GM23338 (cell line): ENCODE measurements at regions not wholly inside any gene's neighbourhood (a gene's known extent, or its start where the extent isn't known, plus 50 kb on each side); places are given as distances from the start of the nearest gene placed in this dataset.

Experiments used
- ATAC-seq: fragments of 200-7000 bp; cut with Tn5 transposase; 3 replicates; pipeline ENCODE4 v1.9.1; 2020
- DNase-seq: peaks from one replicate; pipeline ENCODE4 v3.0.0-alpha.2; 2015; ENCODE audit warnings: low spot score
- H2AFZ ChIP-seq: fragments of 200-600 bp; sonication (generic); 2 replicates; pipeline ENCODE4 v1.8.0; 2016; ENCODE audit warnings: antibody characterized with exemption, mild to moderate bottlenecking, moderate library complexity
- H3F3A ChIP-seq: fragments of 200-600 bp; sonication (generic); replicated peaks from 2 replicates; pipeline ENCODE4 v1.8.0; 2017; ENCODE audit warnings: antibody characterized with exemption, mixed run types, low read depth
- H3K27ac ChIP-seq: fragments of 200-600 bp; sonication (generic); 2 replicates; pipeline ENCODE4 v1.6.1; 2016; ENCODE audit warnings: low read depth
- H3K27me3 ChIP-seq: fragments of 200-600 bp; sonication (generic); 2 replicates; pipeline ENCODE4 v1.8.0; 2016; ENCODE audit warnings: mild to moderate bottlenecking, mixed run types, moderate library complexity; ENCODE audit not compliant: insufficient read depth
- H3K36me3 ChIP-seq: fragments of 200-600 bp; sonication (generic); 2 replicates; pipeline ENCODE4 v1.8.0; 2016; ENCODE audit warnings: mild to moderate bottlenecking; ENCODE audit not compliant: insufficient read depth
- H3K4me1 ChIP-seq: fragments of 200-600 bp; sonication (generic); 2 replicates; pipeline ENCODE4 v1.8.0; 2016; ENCODE audit warnings: mild to moderate bottlenecking, moderate library complexity; ENCODE audit not compliant: insufficient read depth
- H3K4me2 ChIP-seq: fragments of 200-600 bp; sonication (generic); 2 replicates; pipeline ENCODE4 v1.7.1; 2017; ENCODE audit warnings: mixed run types
- H3K4me3 ChIP-seq: fragments of 200-600 bp; sonication (generic); 2 replicates; pipeline ENCODE4 v1.6.1; 2016; ENCODE audit warnings: mixed run types
- H3K79me2 ChIP-seq: fragments of 200-600 bp; sonication (generic); replicated peaks from 2 replicates; pipeline ENCODE4 v1.8.0; 2017; ENCODE audit warnings: mild to moderate bottlenecking; ENCODE audit not compliant: insufficient read depth
- H3K9me2 ChIP-seq: fragments of 200-600 bp; sonication (generic); 2 replicates; pipeline ENCODE4 v1.8.0; 2017; ENCODE audit not compliant: insufficient read depth
- H4K20me1 ChIP-seq: fragments of 200-600 bp; sonication (generic); replicated peaks from 2 replicates; pipeline ENCODE4 v1.8.0; 2017; ENCODE audit warnings: mild to moderate bottlenecking; ENCODE audit not compliant: insufficient read depth
- H3K27ac Mint-ChIP-seq: 2 replicates; pipeline ENCODE4 v1.8.0; 2020; ENCODE audit warnings: inconsistent platforms, mild to moderate bottlenecking, moderate library complexity, mixed read lengths
- H3K27me3 Mint-ChIP-seq: 3 replicates; pipeline ENCODE4 v1.8.0; 2022; ENCODE audit warnings: low read depth, mild to moderate bottlenecking, moderate library complexity, mixed read lengths, inconsistent platforms; ENCODE audit not compliant: insufficient read depth, poor library complexity
- H3K36me3 Mint-ChIP-seq: 3 replicates; pipeline ENCODE4 v1.8.0; 2021; ENCODE audit warnings: low read depth, mild to moderate bottlenecking, inconsistent platforms, moderate library complexity, mixed read lengths
- H3K4me1 Mint-ChIP-seq: 3 replicates; pipeline ENCODE4 v1.8.0; 2020; ENCODE audit warnings: mild to moderate bottlenecking, inconsistent platforms, mixed read lengths
- H3K4me3 Mint-ChIP-seq: 3 replicates; pipeline ENCODE4 v1.8.0; 2021; ENCODE audit warnings: moderate library complexity, mild to moderate bottlenecking, inconsistent platforms, mixed read lengths
- H3K9me3 Mint-ChIP-seq: 3 replicates; pipeline ENCODE4 v1.8.0; 2020; ENCODE audit warnings: moderate library complexity, mild to moderate bottlenecking, inconsistent platforms, mixed read lengths
- CREB1 ChIP-seq: fragments of 250-450 bp; sonication (Bioruptor Pico); IDR thresholded peaks from 2 replicates; pipeline ENCODE4 v1.5.0; 2020; ENCODE audit warnings: low read depth, mild to moderate bottlenecking, moderate library complexity
- ETS1 ChIP-seq: IDR thresholded peaks from 2 replicates; pipeline ENCODE4 v1.6.1; 2016; ENCODE audit warnings: antibody characterized with exemption
- EZH2 ChIP-seq: fragments of 200-600 bp; sonication (generic); IDR thresholded peaks from one replicate; pipeline ENCODE4 v1.8.0; 2017; ENCODE audit warnings: antibody characterized with exemption, mild to moderate bottlenecking, low read depth; ENCODE audit not compliant: unreplicated experiment
- EZH2phosphoT487 ChIP-seq: fragments of 200-600 bp; sonication (generic); IDR thresholded peaks from one replicate; pipeline ENCODE4 v1.8.1; 2018; ENCODE audit warnings: antibody characterized with exemption; ENCODE audit not compliant: unreplicated experiment
- JUNB ChIP-seq: IDR thresholded peaks from one replicate; pipeline ENCODE4 v1.6.1; 2016; ENCODE audit warnings: antibody characterized with exemption; ENCODE audit not compliant: unreplicated experiment
- NANOG ChIP-seq: IDR thresholded peaks from 2 replicates; pipeline ENCODE4 v1.6.1; 2016; ENCODE audit warnings: antibody characterized with exemption, borderline replicate concordance
- POLR2AphosphoS5 ChIP-seq: IDR thresholded peaks from 2 replicates; pipeline ENCODE4 v1.6.1; 2016; ENCODE audit warnings: antibody characterized with exemption, low read depth
- STAT1 ChIP-seq: IDR thresholded peaks from one replicate; pipeline ENCODE4 v1.6.1; 2016; ENCODE audit warnings: antibody characterized with exemption; ENCODE audit not compliant: unreplicated experiment
- ZNF114 ChIP-seq: fragments of 250-450 bp; sonication (Bioruptor Pico); IDR thresholded peaks from 2 replicates; pipeline ENCODE4 v1.5.0; 2020; ENCODE audit warnings: mild to moderate bottlenecking, moderate library complexity
- ZNF331 ChIP-seq: fragments of 250-450 bp; sonication (Bioruptor Pico); IDR thresholded peaks from 2 replicates; pipeline ENCODE4 v1.5.0; 2020; ENCODE audit warnings: low read depth, mild to moderate bottlenecking, moderate library complexity
- ZNF462 ChIP-seq: fragments of 250-450 bp; sonication (Bioruptor Pico); IDR thresholded peaks from 2 replicates; pipeline ENCODE4 v1.5.0; 2020; ENCODE audit warnings: mild to moderate bottlenecking, moderate library complexity
- TF ChIP-seq, protein P1 (sequence below): IDR thresholded peaks from one replicate; pipeline ENCODE4 v1.6.1; 2018; ENCODE audit warnings: antibody characterized with exemption; ENCODE audit not compliant: unreplicated experiment
- TF ChIP-seq, protein P2 (sequence below), 2 experiments: fragments of 200-600 bp in 1 of 2; sonication (generic) in 1 of 2; conservative IDR thresholded peaks; 2 replicates each; pipeline versions ENCODE4 v1.5.1 to v1.6.1; 2016 to 2017; ENCODE audit warnings: antibody characterized with exemption in 2 of 2, low read depth in 2 of 2, mild to moderate bottlenecking in 2 of 2, moderate library complexity in 1 of 2

DNA sequence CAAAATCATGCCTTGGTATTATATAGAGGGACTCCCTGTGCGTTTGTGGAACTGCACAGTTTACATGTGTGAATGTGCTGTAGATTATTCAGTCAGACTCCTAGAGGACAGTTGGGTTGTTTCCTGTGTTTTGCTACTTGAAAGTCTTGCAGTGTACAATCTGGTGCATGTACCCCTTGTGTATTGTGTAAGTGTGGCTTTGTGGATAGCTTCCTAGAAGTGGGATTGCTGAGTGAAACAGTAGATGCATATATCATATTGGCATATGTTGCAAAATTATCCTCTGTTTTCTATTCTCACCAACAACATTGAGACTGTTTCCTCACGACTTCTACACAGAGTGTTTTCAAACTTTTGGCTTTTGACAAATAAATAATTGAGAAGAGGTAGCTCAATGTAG lies 263.7 kb downstream of the MAP2K6 start:
- Mint-ChIP-seq H3K27ac (no peak overlapping the region), H3K4me1 (no peaks in the 10 kb centered on the region), H3K27me3 (no peaks in the 10 kb centered on the region), H3K36me3 (no peaks in the 10 kb centered on the region), H3K4me3 (no peak overlapping the region), H3K9me3 (no peaks in the 10 kb centered on the region; the same call in 2 of the 3 replicates)
- H3K9me2 ChIP-seq = no peaks in the 10 kb centered on the region
- no peak overlapping the region for H3K27ac ChIP-seq
- H3K36me3 ChIP-seq = no peaks in the 10 kb centered on the region
- TF ChIP-seq STAT1 = no peak
- TF ChIP-seq JUNB = no peak
- no peak for TF ChIP-seq ETS1
- TF ChIP-seq ZNF331 (CRISPR knock-in tag) = no peak
- no peak for TF ChIP-seq CREB1
- no peak for TF ChIP-seq NANOG
- no peak for TF ChIP-seq EZH2
- TF ChIP-seq, protein P1, sequence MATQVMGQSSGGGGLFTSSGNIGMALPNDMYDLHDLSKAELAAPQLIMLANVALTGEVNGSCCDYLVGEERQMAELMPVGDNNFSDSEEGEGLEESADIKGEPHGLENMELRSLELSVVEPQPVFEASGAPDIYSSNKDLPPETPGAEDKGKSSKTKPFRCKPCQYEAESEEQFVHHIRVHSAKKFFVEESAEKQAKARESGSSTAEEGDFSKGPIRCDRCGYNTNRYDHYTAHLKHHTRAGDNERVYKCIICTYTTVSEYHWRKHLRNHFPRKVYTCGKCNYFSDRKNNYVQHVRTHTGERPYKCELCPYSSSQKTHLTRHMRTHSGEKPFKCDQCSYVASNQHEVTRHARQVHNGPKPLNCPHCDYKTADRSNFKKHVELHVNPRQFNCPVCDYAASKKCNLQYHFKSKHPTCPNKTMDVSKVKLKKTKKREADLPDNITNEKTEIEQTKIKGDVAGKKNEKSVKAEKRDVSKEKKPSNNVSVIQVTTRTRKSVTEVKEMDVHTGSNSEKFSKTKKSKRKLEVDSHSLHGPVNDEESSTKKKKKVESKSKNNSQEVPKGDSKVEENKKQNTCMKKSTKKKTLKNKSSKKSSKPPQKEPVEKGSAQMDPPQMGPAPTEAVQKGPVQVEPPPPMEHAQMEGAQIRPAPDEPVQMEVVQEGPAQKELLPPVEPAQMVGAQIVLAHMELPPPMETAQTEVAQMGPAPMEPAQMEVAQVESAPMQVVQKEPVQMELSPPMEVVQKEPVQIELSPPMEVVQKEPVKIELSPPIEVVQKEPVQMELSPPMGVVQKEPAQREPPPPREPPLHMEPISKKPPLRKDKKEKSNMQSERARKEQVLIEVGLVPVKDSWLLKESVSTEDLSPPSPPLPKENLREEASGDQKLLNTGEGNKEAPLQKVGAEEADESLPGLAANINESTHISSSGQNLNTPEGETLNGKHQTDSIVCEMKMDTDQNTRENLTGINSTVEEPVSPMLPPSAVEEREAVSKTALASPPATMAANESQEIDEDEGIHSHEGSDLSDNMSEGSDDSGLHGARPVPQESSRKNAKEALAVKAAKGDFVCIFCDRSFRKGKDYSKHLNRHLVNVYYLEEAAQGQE = no peak
- TF ChIP-seq ZNF114 = no peak
- TF ChIP-seq, protein P2, sequence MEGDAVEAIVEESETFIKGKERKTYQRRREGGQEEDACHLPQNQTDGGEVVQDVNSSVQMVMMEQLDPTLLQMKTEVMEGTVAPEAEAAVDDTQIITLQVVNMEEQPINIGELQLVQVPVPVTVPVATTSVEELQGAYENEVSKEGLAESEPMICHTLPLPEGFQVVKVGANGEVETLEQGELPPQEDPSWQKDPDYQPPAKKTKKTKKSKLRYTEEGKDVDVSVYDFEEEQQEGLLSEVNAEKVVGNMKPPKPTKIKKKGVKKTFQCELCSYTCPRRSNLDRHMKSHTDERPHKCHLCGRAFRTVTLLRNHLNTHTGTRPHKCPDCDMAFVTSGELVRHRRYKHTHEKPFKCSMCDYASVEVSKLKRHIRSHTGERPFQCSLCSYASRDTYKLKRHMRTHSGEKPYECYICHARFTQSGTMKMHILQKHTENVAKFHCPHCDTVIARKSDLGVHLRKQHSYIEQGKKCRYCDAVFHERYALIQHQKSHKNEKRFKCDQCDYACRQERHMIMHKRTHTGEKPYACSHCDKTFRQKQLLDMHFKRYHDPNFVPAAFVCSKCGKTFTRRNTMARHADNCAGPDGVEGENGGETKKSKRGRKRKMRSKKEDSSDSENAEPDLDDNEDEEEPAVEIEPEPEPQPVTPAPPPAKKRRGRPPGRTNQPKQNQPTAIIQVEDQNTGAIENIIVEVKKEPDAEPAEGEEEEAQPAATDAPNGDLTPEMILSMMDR (conservative IDR thresholded peaks at IDR 0.05; ENCODE audit: low read depth in 2 of 2) = no peak
- TF ChIP-seq POLR2AphosphoS5 = no peak
- TF ChIP-seq EZH2phosphoT487 = no peak
- TF ChIP-seq ZNF462 (CRISPR knock-in tag) = no peak
- no peak for DNase-seq
- H4K20me1 ChIP-seq = no peaks in the 10 kb centered on the region; the same call in 1 of the 2 replicates
- ATAC-seq = no peak
- no peak overlapping the region for H3K4me3 ChIP-seq
- H3K4me2 ChIP-seq = no peak overlapping the region
- no peak overlapping the region for H2AFZ ChIP-seq
- H3F3A ChIP-seq = no peaks in the 10 kb centered on the region
- no peaks in the 10 kb centered on the region for H3K4me1 ChIP-seq
- no peaks in the 10 kb centered on the region for H3K79me2 ChIP-seq
- H3K27me3 ChIP-seq = no peaks in the 10 kb centered on the region
